Left ventricle myocardium inferior (tissue), 1 donor: ENCODE measurements at regions not wholly inside any gene's neighbourhood (a gene's known extent, or its start where the extent isn't known, plus 50 kb on each side); places are given as distances from the start of the nearest gene placed in this dataset.

Experiments
- DNase-seq: peaks from one replicate; pipeline ENCODE4 v3.0.0-alpha.2; 2020
- H3K27ac ChIP-seq: fragments of 200-600 bp; replicated peaks from 2 replicates; pipeline ENCODE4 v1.8.0; 2021
- H3K27me3 ChIP-seq: fragments of 200-600 bp; 2 replicates; pipeline ENCODE4 v1.8.0; 2021; ENCODE audit warnings: low read depth
- H3K36me3 ChIP-seq: fragments of 200-600 bp; 2 replicates; pipeline ENCODE4 v1.8.0; 2021
- H3K4me1 ChIP-seq: fragments of 200-600 bp; 2 replicates; pipeline ENCODE4 v1.8.0; 2021
- H3K4me3 ChIP-seq: fragments of 200-600 bp; 2 replicates; pipeline ENCODE4 v1.8.0; 2021; ENCODE audit warnings: mild to moderate bottlenecking, moderate library complexity
- H3K9me3 ChIP-seq: fragments of 200-600 bp; replicated peaks from 2 replicates; pipeline ENCODE4 v1.8.0; 2021
- intact Hi-C: fragments of 100-400 bp; cut with micrococcal nuclease; formaldehyde crosslinking; loops from one replicate; pipeline ENCODE4 v1.11.0; 2022
- TF ChIP-seq, protein P1 (sequence below): fragments of 200-600 bp; IDR thresholded peaks from 2 replicates; pipeline ENCODE4 v1.8.0; 2021; ENCODE audit warnings: antibody characterized with exemption, mild to moderate bottlenecking, borderline replicate concordance
- donor health status: DM: no; HTN: yes; CAD: no; lungs with severe emphysema.

DNA sequence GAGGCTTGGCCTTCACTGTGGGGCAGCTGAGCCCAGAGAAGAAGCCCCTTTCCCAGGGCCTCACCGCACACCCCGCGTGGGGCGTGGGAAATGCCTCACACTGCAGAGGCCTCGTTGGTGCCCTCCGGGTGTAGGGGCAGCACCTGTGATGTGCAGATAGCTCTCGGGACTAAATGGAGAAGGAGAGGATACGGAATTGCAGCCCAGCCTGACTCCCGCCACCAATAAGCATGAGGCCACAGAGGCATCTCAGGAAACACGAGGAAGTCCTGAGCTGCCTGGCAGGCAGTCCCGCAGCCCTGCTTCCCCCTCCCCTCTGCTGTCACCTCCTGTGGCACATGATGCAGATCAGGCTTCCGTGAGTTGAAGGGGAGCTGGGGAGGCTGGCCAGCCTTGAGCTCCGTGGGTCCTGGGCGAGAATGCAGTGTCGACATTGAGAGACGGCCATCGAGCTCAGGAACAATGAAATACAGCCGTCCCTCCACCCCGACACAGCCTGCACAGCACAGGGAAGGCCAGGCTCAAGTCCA lies 59.6 kb upstream of the PPP2R2D start:
- no peaks in the 10 kb centered on the region for H3K4me1 ChIP-seq
- intact Hi-C loops = no loop called here

DNA sequence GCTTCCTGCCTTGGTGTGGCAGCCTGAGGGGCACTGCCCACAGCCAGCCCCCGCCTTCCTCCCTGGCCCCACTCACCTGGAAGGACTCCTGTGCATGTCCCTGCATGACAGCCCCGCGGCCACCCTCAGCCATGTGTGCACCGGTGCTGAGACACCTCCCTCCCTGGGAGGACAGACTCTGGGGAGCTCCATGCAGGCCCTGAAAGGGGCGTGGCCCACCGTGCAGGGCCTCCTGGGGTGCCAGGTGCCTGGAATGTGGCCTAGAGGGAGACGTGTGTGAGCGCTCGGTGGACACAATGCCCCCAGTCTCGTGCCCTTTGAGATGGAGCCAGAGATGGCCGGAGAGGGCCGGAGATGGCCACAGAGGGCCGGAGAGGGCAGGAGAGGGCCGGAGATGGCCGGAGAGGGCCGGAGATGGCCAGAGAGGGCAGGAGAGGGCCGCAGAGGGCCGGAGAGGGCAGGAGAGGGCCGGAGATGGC lies 59.1 kb upstream of the PPP2R2D start:
- no peaks in the 10 kb centered on the region for H3K9me3 ChIP-seq
- H3K4me3 ChIP-seq = no peak overlapping the region
- intact Hi-C loops = no loop called here
- no peaks in the 10 kb centered on the region for H3K36me3 ChIP-seq
- no peak overlapping the region for H3K27ac ChIP-seq
- H3K4me1 ChIP-seq = no peaks in the 10 kb centered on the region
- DNase-seq = no peak
- H3K27me3 ChIP-seq = peaks cover 25% of the 10 kb centered on the region
- TF ChIP-seq, protein P1, sequence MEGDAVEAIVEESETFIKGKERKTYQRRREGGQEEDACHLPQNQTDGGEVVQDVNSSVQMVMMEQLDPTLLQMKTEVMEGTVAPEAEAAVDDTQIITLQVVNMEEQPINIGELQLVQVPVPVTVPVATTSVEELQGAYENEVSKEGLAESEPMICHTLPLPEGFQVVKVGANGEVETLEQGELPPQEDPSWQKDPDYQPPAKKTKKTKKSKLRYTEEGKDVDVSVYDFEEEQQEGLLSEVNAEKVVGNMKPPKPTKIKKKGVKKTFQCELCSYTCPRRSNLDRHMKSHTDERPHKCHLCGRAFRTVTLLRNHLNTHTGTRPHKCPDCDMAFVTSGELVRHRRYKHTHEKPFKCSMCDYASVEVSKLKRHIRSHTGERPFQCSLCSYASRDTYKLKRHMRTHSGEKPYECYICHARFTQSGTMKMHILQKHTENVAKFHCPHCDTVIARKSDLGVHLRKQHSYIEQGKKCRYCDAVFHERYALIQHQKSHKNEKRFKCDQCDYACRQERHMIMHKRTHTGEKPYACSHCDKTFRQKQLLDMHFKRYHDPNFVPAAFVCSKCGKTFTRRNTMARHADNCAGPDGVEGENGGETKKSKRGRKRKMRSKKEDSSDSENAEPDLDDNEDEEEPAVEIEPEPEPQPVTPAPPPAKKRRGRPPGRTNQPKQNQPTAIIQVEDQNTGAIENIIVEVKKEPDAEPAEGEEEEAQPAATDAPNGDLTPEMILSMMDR = no peak

More for the DNA sequence above, 59.6 kb upstream of the PPP2R2D start:
- Histone ChIP-seq H3K9me3 (peaks cover under 1% of the 10 kb centered on the region), H3K36me3 (no peaks in the 10 kb centered on the region), H3K27ac (no peak overlapping the region), H3K4me3 (no peak overlapping the region), H3K27me3 (peaks cover 23% of the 10 kb centered on the region)
- no peak for DNase-seq
- TF ChIP-seq, protein P1 = no peak

DNA sequence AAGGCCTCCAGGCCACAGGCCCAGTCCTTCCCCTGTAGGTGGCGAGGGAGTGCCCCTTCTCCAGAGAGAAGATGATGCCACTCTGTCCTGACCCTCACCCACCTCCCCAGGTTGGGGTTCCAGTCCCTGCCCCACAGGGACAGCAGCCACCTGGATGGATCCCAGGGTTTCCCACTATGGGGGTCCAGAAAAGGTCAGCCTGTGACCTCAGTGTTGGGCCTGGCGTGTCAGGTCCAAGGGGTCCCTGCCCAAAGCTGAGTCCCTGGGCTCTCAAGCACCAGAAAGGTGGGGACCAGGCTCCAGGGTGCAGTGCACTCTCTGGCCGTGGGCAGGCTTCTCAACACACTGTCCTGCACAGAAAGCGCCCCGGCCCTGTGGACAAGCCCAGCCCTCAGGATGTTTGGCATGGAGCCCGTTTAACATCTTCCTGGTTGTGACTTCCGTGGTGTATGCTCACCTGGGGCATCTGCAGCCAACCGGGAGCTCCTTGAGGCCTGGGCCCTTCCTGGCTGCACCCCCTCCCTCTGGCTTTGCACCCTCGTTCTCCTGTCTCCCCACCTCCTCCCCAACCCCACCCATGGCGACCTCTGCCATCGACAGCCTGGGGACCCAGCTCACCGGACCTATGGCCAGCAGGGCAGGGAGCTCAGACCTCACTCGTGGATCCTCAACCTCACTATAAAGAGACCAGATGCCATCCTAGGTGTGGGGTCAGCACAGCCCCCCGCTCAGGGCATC lies 58.3 kb upstream of the PPP2R2D start:
- TF ChIP-seq, protein P1 = no peak
- DNase-seq = no peak
- H3K27ac ChIP-seq = no peak overlapping the region
- intact Hi-C loops = no loop called here
- H3K4me3 ChIP-seq = no peak overlapping the region
- H3K27me3 ChIP-seq = peaks cover 30% of the 10 kb centered on the region
- H3K9me3 ChIP-seq = no peaks in the 10 kb centered on the region
- H3K36me3 ChIP-seq = no peaks in the 10 kb centered on the region
- no peaks in the 10 kb centered on the region for H3K4me1 ChIP-seq

DNA sequence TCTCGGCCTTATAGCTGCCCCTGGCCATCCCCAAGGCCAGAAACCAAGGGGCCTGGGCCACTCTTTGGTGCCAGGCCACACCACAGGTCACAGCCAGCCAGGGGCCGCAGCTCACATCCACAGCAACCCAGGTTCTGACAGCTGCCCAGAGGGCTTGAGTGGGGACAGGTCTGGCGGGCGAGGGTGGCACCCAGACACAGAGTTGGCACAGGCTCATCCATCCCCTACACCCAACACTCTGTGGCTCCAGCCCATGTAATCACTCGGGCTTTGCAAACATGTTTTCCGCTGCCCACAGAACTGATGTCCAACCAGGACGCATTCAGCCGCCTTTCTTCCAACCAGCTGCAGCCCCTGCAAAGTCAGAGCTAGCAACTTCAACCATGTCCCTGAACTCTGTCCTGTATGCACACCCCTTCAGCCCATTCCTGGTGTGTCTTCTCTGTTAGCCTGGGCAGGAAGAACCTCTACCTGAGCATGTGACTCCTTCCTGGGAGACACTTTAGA lies 57.7 kb upstream of the PPP2R2D start:
- H3K4me1 ChIP-seq = no peaks in the 10 kb centered on the region
- no peak overlapping the region for H3K27ac ChIP-seq
- H3K27me3 ChIP-seq = peaks cover 30% of the 10 kb centered on the region
- no peaks in the 10 kb centered on the region for H3K36me3 ChIP-seq
- TF ChIP-seq, protein P1 = no peak
- intact Hi-C loops = no loop called here
- H3K9me3 ChIP-seq = no peaks in the 10 kb centered on the region
- DNase-seq = no peak
- H3K4me3 ChIP-seq = no peak overlapping the region

DNA sequence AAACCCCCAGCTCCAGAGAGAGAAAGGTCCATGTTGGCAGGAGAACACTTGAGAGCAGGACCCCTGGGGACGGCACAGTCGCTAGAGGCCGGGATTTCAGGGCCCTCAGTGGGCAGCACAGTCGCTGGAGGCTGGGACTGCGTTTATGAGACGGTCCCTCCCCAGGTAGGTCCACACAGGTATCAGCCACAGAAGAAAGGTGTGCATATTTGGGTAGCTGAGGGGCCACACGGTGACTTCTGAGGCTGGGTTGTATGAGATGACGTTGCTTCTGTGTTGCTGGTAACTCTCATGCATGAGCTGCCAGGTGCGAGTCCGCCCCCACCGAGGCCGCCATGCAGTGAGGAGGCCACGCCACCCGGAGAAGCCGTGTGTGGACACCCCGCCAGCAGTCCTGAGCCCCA lies 56.9 kb upstream of the PPP2R2D start:
- no peaks in the 10 kb centered on the region for H3K4me1 ChIP-seq
- no peak for DNase-seq
- H3K9me3 ChIP-seq = no peaks in the 10 kb centered on the region
- TF ChIP-seq, protein P1 = no peak
- peaks cover 30% of the 10 kb centered on the region for H3K27me3 ChIP-seq
- no peaks in the 10 kb centered on the region for H3K36me3 ChIP-seq
- H3K27ac ChIP-seq = no peak overlapping the region
- H3K4me3 ChIP-seq = no peak overlapping the region
- intact Hi-C loops = no loop called here
